Endothelial cell of umbilical vein (primary cell): ENCODE measurements at regions not wholly inside any gene's neighbourhood (a gene's known extent, or its start where the extent isn't known, plus 50 kb on each side); places are given as distances from the start of the nearest gene placed in this dataset.

Source experiments
- BruUV-seq: library from RNA; stranded (reverse); fragments of 400-500 nt; replicated peaks from 2 replicates; lab custom pipeline; 2021; lab: Mats Ljungman, UMichigan
- CTCF ChIA-PET: fragments of 300-600, 350-600 bp; sonication (Branson Sonifier 250); formaldehyde crosslinking; loops from one replicate; lab custom pipeline; 2021; ENCODE audit warnings: antibody characterized with exemption, inconsistent platforms; lab: Charles Lee
- POLR2A ChIA-PET: fragments of 300-600, 350-600 bp; sonication (Branson Sonifier 250); formaldehyde crosslinking; loops from one replicate; lab custom pipeline; 2021; ENCODE audit warnings: antibody characterized with exemption, inconsistent platforms; lab: Charles Lee
- DNase-seq: peaks from one replicate; pipeline ENCODE4 v3.0.0-alpha.2; 2011; ENCODE audit warnings: low read depth, low spot score
- FAIRE-seq: peaks from 2 replicates; lab custom pipeline; 2011; peaks lifted over from hg19 to GRCh38; lab: Jason Lieb, UNC
- H2AFZ ChIP-seq: 2 replicates; pipeline ENCODE4 v1.6.0; 2012; ENCODE audit warnings: low read depth, low read length, control low read depth, inconsistent platforms
- H3K27ac ChIP-seq: 2 replicates; pipeline ENCODE4 v1.5.1; 2011; ENCODE audit warnings: low read depth, mild to moderate bottlenecking, control low read depth, low read length, moderate library complexity; ENCODE audit not compliant: insufficient read depth
- H3K27me3 ChIP-seq, 2 experiments: 2 replicates each; pipeline versions ENCODE4 v1.6.0 to v1.6.1; 2011; ENCODE audit warnings: low read length in 2 of 2, mixed read lengths in 1 of 2; ENCODE audit not compliant: control insufficient read depth in 2 of 2, insufficient read depth in 2 of 2
- H3K36me3 ChIP-seq, 2 experiments: 2 replicates in 1 of 2; 3 replicates in 1 of 2; pipeline ENCODE4 v1.5.1; 2011; ENCODE audit warnings: low read length in 2 of 2, mild to moderate bottlenecking in 1 of 2, moderate library complexity in 1 of 2; ENCODE audit not compliant: control insufficient read depth in 2 of 2, insufficient read depth in 2 of 2; ENCODE audit errors: extremely low read depth in 1 of 2
- H3K4me1 ChIP-seq: 3 replicates; pipeline ENCODE4 v1.5.1; 2011; ENCODE audit warnings: mild to moderate bottlenecking, low read length; ENCODE audit not compliant: control insufficient read depth, insufficient read depth; ENCODE audit errors: extremely low read depth
- H3K4me2 ChIP-seq: 2 replicates; pipeline ENCODE4 v1.6.1; 2011; ENCODE audit warnings: low read length, control low read depth, mixed read lengths; ENCODE audit not compliant: insufficient read depth
- H3K4me3 ChIP-seq, 3 experiments: fragments of 200-600 bp in 1 of 3; sonication (generic), shearing (Covaris generic) in 1 of 3; replicated peaks in 1 of 3; 2 replicates each; pipeline ENCODE4 v1.5.1; 2011 to 2016; ENCODE audit warnings: control low read depth in 3 of 3, low read length in 3 of 3, mild to moderate bottlenecking in 2 of 3, inconsistent platforms in 1 of 3, low read depth in 1 of 3, moderate library complexity in 1 of 3; ENCODE audit not compliant: insufficient read depth in 1 of 3
- H3K79me2 ChIP-seq: 2 replicates; pipeline ENCODE4 v1.6.0; 2012; ENCODE audit warnings: low read length, inconsistent platforms; ENCODE audit not compliant: control insufficient read depth, insufficient read depth
- H3K9ac ChIP-seq: replicated peaks from 2 replicates; pipeline ENCODE3; 2011; ENCODE audit warnings: low read length, control low read depth; ENCODE audit not compliant: insufficient read depth; ENCODE audit errors: extremely low read depth
- H3K9me1 ChIP-seq: replicated peaks from 3 replicates; pipeline ENCODE4 v1.6.0; 2011; ENCODE audit warnings: mild to moderate bottlenecking, low read length; ENCODE audit not compliant: control insufficient read depth, insufficient read depth; ENCODE audit errors: extremely low read depth
- H3K9me3 ChIP-seq: replicated peaks from 2 replicates; pipeline ENCODE4 v1.5.1; 2012; ENCODE audit warnings: low read length, inconsistent platforms; ENCODE audit not compliant: control insufficient read depth, insufficient read depth
- H4K20me1 ChIP-seq: replicated peaks from 2 replicates; pipeline ENCODE3; 2011; ENCODE audit warnings: mild to moderate bottlenecking, low read length; ENCODE audit not compliant: control insufficient read depth, insufficient read depth; ENCODE audit errors: extremely low read depth
- EZH2 ChIP-seq: IDR thresholded peaks from 2 replicates; pipeline ENCODE4 v1.6.1; 2012; ENCODE audit warnings: borderline replicate concordance, low read depth, mild to moderate bottlenecking, moderate library complexity, low read length, inconsistent platforms; ENCODE audit not compliant: severe bottlenecking
- FOS ChIP-seq: IDR thresholded peaks from 2 replicates; pipeline ENCODE4 v1.6.1; 2011; ENCODE audit warnings: mild to moderate bottlenecking, low read length, moderate library complexity, borderline replicate concordance; ENCODE audit not compliant: insufficient read depth
- GATA2 ChIP-seq: IDR thresholded peaks from 2 replicates; pipeline ENCODE4 v1.7.0; 2011; ENCODE audit warnings: low read depth, mild to moderate bottlenecking, moderate library complexity, mixed read lengths, low read length; ENCODE audit not compliant: insufficient read length, insufficient read depth
- JUN ChIP-seq: IDR thresholded peaks from 2 replicates; pipeline ENCODE4 v1.6.1; 2011; ENCODE audit warnings: borderline replicate concordance, low read depth; ENCODE audit not compliant: insufficient read length, insufficient read depth
- MYC ChIP-seq: IDR thresholded peaks from one replicate; pipeline ENCODE4 v1.6.1; 2011; ENCODE audit warnings: mild to moderate bottlenecking, low read depth, low read length
- POLR2A ChIP-seq: IDR thresholded peaks from 2 replicates; pipeline ENCODE4 v1.6.1; 2012; ENCODE audit warnings: low read depth, mild to moderate bottlenecking, control low read depth, low read length
- POLR2AphosphoS5 ChIP-seq: IDR thresholded peaks from 2 replicates; pipeline ENCODE4 v1.6.1; 2012; ENCODE audit warnings: low read depth, mild to moderate bottlenecking, control low read depth, low read length, moderate library complexity; ENCODE audit not compliant: insufficient read depth
- dilution Hi-C: fragments of 300-500 bp; cut with MboI; formaldehyde crosslinking; loops from one replicate; pipeline ENCODE4 v1.15.0; 2019; ENCODE audit warnings: low sequenced_read_pairs; ENCODE audit not compliant: extremely low pct_ligation_motif_present
- intact Hi-C: fragments of 100-400 bp; cut with micrococcal nuclease; formaldehyde crosslinking; loops from one replicate; pipeline ENCODE4 v1.10.0; 2022
- TF ChIP-seq, protein P1 (sequence below), 2 donors: IDR thresholded peaks; 1 replicate in 1 of 2; 2 replicates in 1 of 2; pipeline ENCODE4 v1.5.1; 2011; ENCODE audit warnings: low read length in 2 of 2, mild to moderate bottlenecking in 2 of 2, moderate library complexity in 2 of 2, control low read depth in 1 of 2, inconsistent platforms in 1 of 2, low read depth in 1 of 2; ENCODE audit not compliant: insufficient read depth in 1 of 2; ENCODE audit errors: extremely low read depth in 1 of 2
- TF ChIP-seq, protein P2 (sequence below): IDR thresholded peaks from 2 replicates; pipeline ENCODE4 v1.6.1; 2011; ENCODE audit not compliant: insufficient read depth, insufficient read length

DNA sequence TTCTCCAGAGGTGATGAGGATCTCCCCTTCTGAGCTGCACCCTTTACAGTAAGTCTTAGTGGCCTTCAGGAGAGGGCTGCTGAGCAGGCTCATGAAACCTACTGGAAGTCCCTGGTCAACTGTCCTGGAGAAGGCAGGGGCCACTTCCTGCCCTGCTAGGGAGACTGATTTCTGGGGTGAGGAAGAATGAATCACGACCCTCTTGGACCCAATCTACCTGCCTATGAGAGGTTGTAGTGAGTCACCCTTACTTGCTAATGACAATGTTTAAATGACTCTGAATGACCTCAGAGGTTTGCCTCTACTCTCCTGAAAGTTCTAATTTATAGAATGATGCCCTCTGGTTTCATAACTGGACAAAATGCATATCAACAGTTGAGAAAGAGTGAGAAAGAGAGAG is 79.4 kb upstream of the FAM136A start:
- Histone ChIP-seq H3K9ac (no peak overlapping the region), H4K20me1 (no peaks in the 10 kb centered on the region), H3K9me1 (no peaks in the 10 kb centered on the region), H3K36me3 (no peaks in the 10 kb centered on the region), H3K79me2 (no peaks in the 10 kb centered on the region), H2AFZ (no peak overlapping the region), H3K4me1 (peaks cover 3% of the 10 kb centered on the region), H3K4me3 (no peak overlapping the region), H3K4me2 (no peak overlapping the region), H3K9me3 (no peaks in the 10 kb centered on the region), H3K27ac (no peak overlapping the region), H3K27me3 (peaks cover 0 to 2% of the 10 kb centered on the region in 2 experiments)
- dilution Hi-C loops: no loop called here
- intact Hi-C loops: no loop called here
- DNase-seq (no peak), FAIRE-seq (no peak)
- TF ChIP-seq JUN: peak; percentile 1
- TF ChIP-seq, protein P1, sequence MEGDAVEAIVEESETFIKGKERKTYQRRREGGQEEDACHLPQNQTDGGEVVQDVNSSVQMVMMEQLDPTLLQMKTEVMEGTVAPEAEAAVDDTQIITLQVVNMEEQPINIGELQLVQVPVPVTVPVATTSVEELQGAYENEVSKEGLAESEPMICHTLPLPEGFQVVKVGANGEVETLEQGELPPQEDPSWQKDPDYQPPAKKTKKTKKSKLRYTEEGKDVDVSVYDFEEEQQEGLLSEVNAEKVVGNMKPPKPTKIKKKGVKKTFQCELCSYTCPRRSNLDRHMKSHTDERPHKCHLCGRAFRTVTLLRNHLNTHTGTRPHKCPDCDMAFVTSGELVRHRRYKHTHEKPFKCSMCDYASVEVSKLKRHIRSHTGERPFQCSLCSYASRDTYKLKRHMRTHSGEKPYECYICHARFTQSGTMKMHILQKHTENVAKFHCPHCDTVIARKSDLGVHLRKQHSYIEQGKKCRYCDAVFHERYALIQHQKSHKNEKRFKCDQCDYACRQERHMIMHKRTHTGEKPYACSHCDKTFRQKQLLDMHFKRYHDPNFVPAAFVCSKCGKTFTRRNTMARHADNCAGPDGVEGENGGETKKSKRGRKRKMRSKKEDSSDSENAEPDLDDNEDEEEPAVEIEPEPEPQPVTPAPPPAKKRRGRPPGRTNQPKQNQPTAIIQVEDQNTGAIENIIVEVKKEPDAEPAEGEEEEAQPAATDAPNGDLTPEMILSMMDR (IDR thresholded peaks at IDR 0.05; ENCODE audit: extremely low read depth in 1 of 2, insufficient read depth in 1 of 2, low read depth in 1 of 2, low read length in 2 of 2): no peak
- TF ChIP-seq, protein P2, sequence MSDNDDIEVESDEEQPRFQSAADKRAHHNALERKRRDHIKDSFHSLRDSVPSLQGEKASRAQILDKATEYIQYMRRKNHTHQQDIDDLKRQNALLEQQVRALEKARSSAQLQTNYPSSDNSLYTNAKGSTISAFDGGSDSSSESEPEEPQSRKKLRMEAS: no peak
- TF ChIP-seq MYC: no peak
- TF ChIP-seq GATA2: no peak
- CTCF ChIA-PET: no interaction called here
- BruUV-seq: no TSS peak
- POLR2A ChIA-PET: no interaction called here

DNA sequence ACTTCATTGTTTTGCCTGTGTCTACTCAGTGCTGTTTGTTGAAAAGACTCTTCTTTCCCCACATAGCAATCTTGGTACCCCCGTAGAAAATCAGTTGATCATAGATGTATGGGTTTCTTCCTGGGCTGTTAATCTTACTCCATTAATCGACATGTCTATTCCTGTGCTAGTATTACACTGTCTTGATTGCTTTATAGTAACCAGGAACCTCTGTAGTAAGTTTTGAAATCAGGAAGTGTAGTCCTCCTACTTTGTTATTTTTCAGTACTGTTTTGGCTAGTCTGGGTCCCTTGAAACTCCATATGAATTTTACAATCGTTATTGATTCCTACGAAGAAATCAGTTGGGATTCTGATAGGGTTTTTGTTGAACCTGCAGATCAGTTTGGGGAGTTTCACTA is 78.8 kb upstream of the FAM136A start:
- CTCF ChIA-PET: no interaction called here
- no peaks in the 10 kb centered on the region for H3K9me3 ChIP-seq
- H2AFZ ChIP-seq: no peak overlapping the region
- no peaks in the 10 kb centered on the region for H3K9me1 ChIP-seq
- FAIRE-seq: no peak
- dilution Hi-C loops: no loop called here
- H3K4me2 ChIP-seq: no peak overlapping the region
- H4K20me1 ChIP-seq: no peaks in the 10 kb centered on the region
- H3K27me3 ChIP-seq: peaks cover 0 to 2% of the 10 kb centered on the region in 2 experiments
- no peak for DNase-seq
- no peak overlapping the region for H3K9ac ChIP-seq
- H3K36me3 ChIP-seq: no peaks in the 10 kb centered on the region
- H3K79me2 ChIP-seq: no peaks in the 10 kb centered on the region
- TF ChIP-seq JUN: no peak
- no peak for TF ChIP-seq FOS
- TF ChIP-seq, protein P2: no peak
- TF ChIP-seq POLR2AphosphoS5: no peak
- no peak for TF ChIP-seq MYC
- TF ChIP-seq GATA2: no peak
- no peak for TF ChIP-seq POLR2A
- TF ChIP-seq, protein P1 (IDR thresholded peaks at IDR 0.05; ENCODE audit: extremely low read depth in 1 of 2, insufficient read depth in 1 of 2, low read depth in 1 of 2, low read length in 2 of 2): no peak
- TF ChIP-seq EZH2: no peak
- H3K4me3 ChIP-seq: no peak overlapping the region
- POLR2A ChIA-PET: no interaction called here
- intact Hi-C loops: no loop called here
- no TSS peak for BruUV-seq
- H3K4me1 ChIP-seq: peaks cover 3% of the 10 kb centered on the region
- no peak overlapping the region for H3K27ac ChIP-seq
